Fibroblast of villous mesenchyme (primary cell): ENCODE measurements at regions not wholly inside any gene's neighbourhood (a gene's known extent, or its start where the extent isn't known, plus 50 kb on each side); places are given as distances from the start of the nearest gene placed in this dataset.

Experiments
- DNase-seq: peaks from one replicate; pipeline ENCODE4 v3.0.0-alpha.2; 2010; ENCODE audit warnings: low read depth
- H3K4me3 ChIP-seq: 2 replicates; pipeline ENCODE4 v1.5.1; 2011; ENCODE audit warnings: low read depth, mild to moderate bottlenecking, low read length
- CTCF ChIP-seq: IDR thresholded peaks from 2 replicates; pipeline ENCODE4 v1.5.1; 2012; ENCODE audit warnings: low read depth, mild to moderate bottlenecking, low read length; ENCODE audit not compliant: insufficient read depth

- DNase-seq: peak; percentile 67
- no peak for TF ChIP-seq CTCF
- H3K4me3 ChIP-seq: no peak overlapping the region
These were observed 115.5 kb downstream of the TWIST2 start for GRCh38 chr2:238963161-238963970.

- DNase-seq: peak; percentile 43
These were observed 116.1 kb downstream of the TWIST2 start for GRCh38 chr2:238963971-238964328.

DNA sequence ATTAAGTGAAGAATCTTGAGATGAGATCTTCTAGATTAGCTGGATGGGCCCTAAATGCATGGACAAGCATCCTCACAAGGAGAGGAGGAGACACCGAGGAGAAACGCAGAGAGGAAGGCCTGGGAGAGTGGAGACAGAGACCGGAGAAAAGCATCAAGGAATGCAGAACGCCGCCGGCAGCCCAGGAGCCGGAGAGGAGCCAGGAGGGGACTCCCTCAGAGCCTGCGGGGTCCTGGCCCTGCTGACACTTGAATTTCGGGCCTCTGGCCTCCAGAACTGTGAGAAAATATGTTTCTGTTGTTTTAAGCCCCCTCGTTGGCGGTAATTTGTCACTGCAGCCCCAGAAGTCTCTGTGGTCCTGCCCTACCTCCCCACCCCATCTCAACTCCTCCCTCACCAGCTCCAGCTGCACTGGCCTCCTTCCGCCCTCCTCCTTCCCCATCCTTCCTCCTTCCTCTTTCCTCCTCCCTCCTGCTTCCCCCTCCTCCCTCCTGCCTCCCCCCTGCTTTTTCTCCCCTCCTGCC, 116.7 kb downstream of the TWIST2 start:
- TF ChIP-seq CTCF: no peak
- H3K4me3 ChIP-seq: no peak overlapping the region
- DNase-seq: no peak

More at GRCh38 chr2:238963971-238964328, 116.1 kb downstream of the TWIST2 start:
- no peak for TF ChIP-seq CTCF
- H3K4me3 ChIP-seq: no peak overlapping the region

DNA sequence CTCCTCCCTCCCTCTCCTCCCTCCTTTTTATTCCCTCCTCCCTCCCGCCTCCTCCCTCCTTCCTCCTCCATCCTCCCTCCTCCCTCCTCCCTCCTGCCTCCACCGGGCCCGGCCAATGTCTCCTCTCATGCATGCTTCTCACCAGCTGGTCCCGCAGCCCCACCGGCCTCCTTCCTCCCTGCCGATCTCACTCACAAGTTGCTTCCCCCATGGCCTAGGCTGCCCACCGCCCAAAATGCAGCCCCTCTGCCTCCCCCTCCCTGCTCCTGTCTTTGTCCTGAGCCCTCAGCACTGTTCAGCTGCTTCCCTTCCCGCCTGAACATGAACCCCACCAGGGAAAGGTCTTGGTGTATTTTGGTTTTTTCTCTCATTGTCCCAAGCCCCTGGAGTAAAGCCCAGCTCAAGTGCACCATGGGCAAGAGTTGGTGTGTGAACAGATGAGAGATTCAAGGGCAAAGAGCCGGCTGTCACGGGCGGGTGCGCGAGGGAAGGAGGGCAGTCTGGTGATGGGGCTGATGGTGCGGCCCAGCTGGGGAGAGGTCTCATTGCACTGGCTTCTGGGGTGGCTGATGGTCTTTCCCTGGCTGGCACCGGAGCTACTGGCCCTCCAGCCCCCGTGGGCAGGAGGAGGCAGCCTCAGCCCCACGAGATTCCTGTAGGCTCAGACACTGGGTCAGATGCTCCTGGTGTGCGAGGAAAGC, 117.6 kb downstream of the TWIST2 start:
- no peak for TF ChIP-seq CTCF
- H3K4me3 ChIP-seq: no peak overlapping the region
- DNase-seq: no peak

- no peak for DNase-seq
- TF ChIP-seq CTCF: no peak
- no peak overlapping the region for H3K4me3 ChIP-seq
These were observed 118.4 kb downstream of the TWIST2 start for GRCh38 chr2:238966072-238966937.
